Immature natural killer cell (primary cell): ENCODE measurements at regions not wholly inside any gene's neighbourhood (a gene's known extent, or its start where the extent isn't known, plus 50 kb on each side); places are given as distances from the start of the nearest gene placed in this dataset.

ENCODE experiments used
- DNase-seq, 3 donors: peaks; one replicate each; pipeline ENCODE4 v3.0.0; 2022; ENCODE audit warnings: mixed read lengths in 1 of 3
- H3K27ac Mint-ChIP-seq, 6 donors: one replicate each; pipeline ENCODE4 v1.8.0; 2020; ENCODE audit warnings: mixed read lengths in 6 of 6, mild to moderate bottlenecking in 5 of 6, inconsistent platforms in 4 of 6, moderate library complexity in 3 of 6
- H3K27me3 Mint-ChIP-seq, 3 donors: one replicate each; pipeline ENCODE4 v1.8.0; 2020 to 2021; ENCODE audit warnings: low read depth in 3 of 3, mild to moderate bottlenecking in 3 of 3, mixed read lengths in 3 of 3, moderate library complexity in 3 of 3, inconsistent platforms in 1 of 3
- H3K36me3 Mint-ChIP-seq, 3 donors: one replicate each; pipeline ENCODE4 v1.8.0; 2020; ENCODE audit warnings: mixed read lengths in 3 of 3, inconsistent platforms in 2 of 3, mild to moderate bottlenecking in 2 of 3
- H3K4me1 Mint-ChIP-seq, 2 donors: one replicate each; pipeline ENCODE4 v1.8.0; 2020; ENCODE audit warnings: inconsistent platforms in 2 of 2, mild to moderate bottlenecking in 2 of 2, mixed read lengths in 2 of 2, moderate library complexity in 1 of 2
- H3K4me3 Mint-ChIP-seq, 5 donors: one replicate each; pipeline ENCODE4 v1.8.0; 2020; ENCODE audit warnings: mild to moderate bottlenecking in 5 of 5, mixed read lengths in 5 of 5, inconsistent platforms in 3 of 5, moderate library complexity in 3 of 5
- H3K9me3 Mint-ChIP-seq, 6 donors: one replicate each; pipeline ENCODE4 v1.8.0; 2020; ENCODE audit warnings: mild to moderate bottlenecking in 6 of 6, mixed read lengths in 6 of 6, inconsistent platforms in 4 of 6, moderate library complexity in 3 of 6

GRCh38 chr1:224498574-224499170 is 64.1 kb upstream of the WDR26 start:
- Mint-ChIP-seq H3K4me3 (peak overlapping the region in 3 of 5 donors; percentile 2 to 71 (median 52)), H3K9me3 (peaks cover 0 to 2% (median under 1%) of the 10 kb centered on the region in 6 donors), H3K27ac (peak overlapping the region; percentile 46 to 91 (median 73)), H3K4me1 (peaks cover 26 to 28% of the 10 kb centered on the region in 2 donors), H3K36me3 (peaks cover 0 to 7% (median 0%) of the 10 kb centered on the region in 3 donors), H3K27me3 (peaks cover 0 to 2% (median 2%) of the 10 kb centered on the region in 3 donors)
- DNase-seq, result no peak

GRCh38 chr1:224499204-224499603 is 64.6 kb upstream of the WDR26 start:
- no peak overlapping the region for H3K4me3 Mint-ChIP-seq
- peaks cover 0 to 2% (median under 1%) of the 10 kb centered on the region in 6 donors for H3K9me3 Mint-ChIP-seq
- peaks cover 28 to 29% of the 10 kb centered on the region in 2 donors for H3K4me1 Mint-ChIP-seq
- peaks cover 0 to 7% (median 0%) of the 10 kb centered on the region in 3 donors for H3K36me3 Mint-ChIP-seq
- H3K27ac Mint-ChIP-seq, result peak overlapping the region in 2 of 6 donors; percentile 46 to 76
- H3K27me3 Mint-ChIP-seq, result peaks cover 0 to 2% (median 2%) of the 10 kb centered on the region in 3 donors
- DNase-seq, result no peak

- no peak overlapping the region for H3K27ac Mint-ChIP-seq
- H3K4me1 Mint-ChIP-seq, result peaks cover 28 to 29% of the 10 kb centered on the region in 2 donors
- no peak overlapping the region for H3K4me3 Mint-ChIP-seq
- H3K36me3 Mint-ChIP-seq, result peaks cover 0 to 7% (median 0%) of the 10 kb centered on the region in 3 donors
- DNase-seq, result no peak
- peaks cover 0 to 2% (median 2%) of the 10 kb centered on the region in 3 donors for H3K27me3 Mint-ChIP-seq
- H3K9me3 Mint-ChIP-seq, result peaks cover 0 to 2% (median under 1%) of the 10 kb centered on the region in 6 donors
Observed at GRCh38 chr1:224500796-224501195, 66.2 kb upstream of the WDR26 start.

- Mint-ChIP-seq H3K9me3 (peaks cover 0 to 2% (median under 1%) of the 10 kb centered on the region in 6 donors), H3K27ac (no peak overlapping the region), H3K27me3 (peaks cover 0 to 2% (median 0%) of the 10 kb centered on the region in 3 donors), H3K4me3 (no peak overlapping the region), H3K4me1 (peaks cover 26 to 29% of the 10 kb centered on the region in 2 donors), H3K36me3 (peaks cover 0 to 7% (median 0%) of the 10 kb centered on the region in 3 donors)
- no peak for DNase-seq
Observed at GRCh38 chr1:224501836-224502235, 67.2 kb upstream of the WDR26 start.

- Mint-ChIP-seq H3K9me3 (peaks cover 0 to 2% (median 0%) of the 10 kb centered on the region in 6 donors), H3K36me3 (peaks cover 0 to 7% (median 0%) of the 10 kb centered on the region in 3 donors), H3K27ac (no peak overlapping the region), H3K27me3 (peaks cover 0 to 3% (median 0%) of the 10 kb centered on the region in 3 donors), H3K4me1 (peaks cover 18 to 22% of the 10 kb centered on the region in 2 donors), H3K4me3 (no peak overlapping the region)
- DNase-seq, result no peak
Observed at GRCh38 chr1:224502459-224503160, 68.0 kb upstream of the WDR26 start.

GRCh38 chr1:224503161-224504118 is 68.8 kb upstream of the WDR26 start:
- Mint-ChIP-seq H3K4me1 (peaks cover 10 to 14% of the 10 kb centered on the region in 2 donors), H3K9me3 (peaks cover 0 to 2% (median 0%) of the 10 kb centered on the region in 6 donors), H3K27ac (peak overlapping the region in 2 of 6 donors; percentile 11 to 36), H3K4me3 (no peak overlapping the region), H3K36me3 (peaks cover 0 to 7% (median 0%) of the 10 kb centered on the region in 3 donors), H3K27me3 (peaks cover 0 to 3% (median 0%) of the 10 kb centered on the region in 3 donors)
- DNase-seq, result no peak

- Mint-ChIP-seq H3K27ac (peak overlapping the region in 1 of 6 donors; percentile 36), H3K4me1 (peaks cover 2 to 9% of the 10 kb centered on the region in 2 donors), H3K9me3 (peaks cover 0 to under 1% (median 0%) of the 10 kb centered on the region in 6 donors), H3K4me3 (no peak overlapping the region), H3K27me3 (peaks cover 0 to 3% (median 0%) of the 10 kb centered on the region in 3 donors), H3K36me3 (peaks cover 0 to 7% (median 0%) of the 10 kb centered on the region in 3 donors)
- DNase-seq, result no peak
Observed at GRCh38 chr1:224504297-224505041, 69.9 kb upstream of the WDR26 start.

GRCh38 chr1:224505454-224506093 is 71.0 kb upstream of the WDR26 start:
- DNase-seq, result no peak
- Mint-ChIP-seq H3K27me3 (peaks cover 0 to 3% (median 0%) of the 10 kb centered on the region in 3 donors), H3K9me3 (no peaks in the 10 kb centered on the region), H3K4me1 (peaks cover 0 to 9% of the 10 kb centered on the region in 2 donors), H3K36me3 (peaks cover 0 to 6% (median 0%) of the 10 kb centered on the region in 3 donors), H3K4me3 (no peak overlapping the region), H3K27ac (no peak overlapping the region)

GRCh38 chr1:224506141-224506814 is 71.7 kb upstream of the WDR26 start:
- no peak overlapping the region for H3K4me3 Mint-ChIP-seq

GRCh38 chr1:224507771-224508523 is 73.3 kb upstream of the WDR26 start:
- Mint-ChIP-seq H3K4me3 (no peak overlapping the region), H3K9me3 (no peaks in the 10 kb centered on the region), H3K36me3 (no peaks in the 10 kb centered on the region), H3K4me1 (peaks cover 0 to 7% of the 10 kb centered on the region in 2 donors), H3K27ac (no peak overlapping the region), H3K27me3 (peaks cover 0 to 3% (median 0%) of the 10 kb centered on the region in 3 donors)
- DNase-seq, result no peak

More at GRCh38 chr1:224506141-224506814, 71.7 kb upstream of the WDR26 start:
- DNase-seq, result no peak
- peak overlapping the region in 1 of 6 donors; percentile 13 for H3K27ac Mint-ChIP-seq
- H3K27me3 Mint-ChIP-seq, result peaks cover 0 to 3% (median 0%) of the 10 kb centered on the region in 3 donors
- H3K4me1 Mint-ChIP-seq, result peaks cover 0 to 9% of the 10 kb centered on the region in 2 donors
- no peaks in the 10 kb centered on the region for H3K36me3 Mint-ChIP-seq
- no peaks in the 10 kb centered on the region for H3K9me3 Mint-ChIP-seq

- no peak for DNase-seq
- Mint-ChIP-seq H3K4me1 (peaks cover 5 to 7% of the 10 kb centered on the region in 2 donors), H3K9me3 (no peaks in the 10 kb centered on the region), H3K36me3 (no peaks in the 10 kb centered on the region), H3K4me3 (no peak overlapping the region), H3K27ac (peak overlapping the region in 1 of 6 donors; percentile 19), H3K27me3 (peaks cover 0 to 1% (median 0%) of the 10 kb centered on the region in 3 donors)
Observed at GRCh38 chr1:224509907-224510306, 75.3 kb upstream of the WDR26 start.
